Heart left ventricle (tissue), 13 donors: ENCODE measurements at regions not wholly inside any gene's neighbourhood (a gene's known extent, or its start where the extent isn't known, plus 50 kb on each side); places are given as distances from the start of the nearest gene placed in this dataset.

Source experiments
- CTCF ChIP-seq, 12 donors: fragments of 200-600 bp; sonication (generic) in 4 of 12; IDR thresholded peaks; one replicate each; pipeline versions ENCODE4 v1.5.0 to v1.8.0; 2018 to 2022; ENCODE audit warnings: antibody characterized with exemption in 12 of 12, mild to moderate bottlenecking in 5 of 12
- POLR2A ChIP-seq, 2 donors: fragments of 450-650 bp; IDR thresholded peaks; one replicate each; pipeline ENCODE4 v1.6.1; 2017; ENCODE audit warnings: antibody characterized with exemption in 2 of 2, mild to moderate bottlenecking in 2 of 2, moderate library complexity in 2 of 2
- donor health status: ischemic (EF 13 %, LVEDD 7.1; RV severe dilation, severe dysfunction).
- donor health status: DM: no; HTN: yes; CAD: no.
- donor health status: DM: no; HTN: no; CAD: no.
- donor health status: ischemic (EF 25% LVEDD 6.9; RV normal size, moderate dysfunction).
- donor health status: ischemic (EF 25% LVEDD 5.7; RV mildly dilated, moderate dysfunction).
- donor health status: ischemic (EF 35%, LVEDD 5.7; RV mildly dilated, moderate dysfunction).
- donor health status: nonischemic (EF 11% LVEDD 7.7; RV severe dilation, severe dysfunction).
- donor health status: DM: yes; HTN: yes; CAD: no.
- donor health status: PGD.
- donor health status: ischemic (EF 29% LVEDD 5.4; RV normal size, mild dysfunction).
- donor health status: nonischemic (EF 23%, LVEDD 6.1; RV moderate dilation, normal function).

GRCh38 chr5:96058084-96058483 is 96.4 kb upstream of the ELL2 start:
- TF ChIP-seq CTCF (IDR thresholded peaks at IDR 0.05) (no peak), POLR2A (IDR thresholded peaks at IDR 0.05) (no peak)
